Gastroesophageal sphincter (tissue), 3 donors: ENCODE measurements at regions not wholly inside any gene's neighbourhood (a gene's known extent, or its start where the extent isn't known, plus 50 kb on each side); places are given as distances from the start of the nearest gene placed in this dataset.

Experiments used
- POLR2A ChIP-seq, 2 donors: fragments of 450-650 bp; IDR thresholded peaks; one replicate each; pipeline ENCODE4 v1.6.1; 2017; ENCODE audit warnings: antibody characterized with exemption in 2 of 2, mild to moderate bottlenecking in 2 of 2, moderate library complexity in 1 of 2
- POLR2AphosphoS5 ChIP-seq: sonication (generic); formaldehyde crosslinking; IDR thresholded peaks from one replicate; pipeline ENCODE4 v1.6.1; 2017; ENCODE audit warnings: antibody characterized with exemption
- TF ChIP-seq, protein P1 (sequence below), 4 experiments: fragments of 200-600 bp in 2 of 4; fragments of 450-650 bp in 2 of 4; sonication (generic) in 1 of 4; IDR thresholded peaks; one replicate each; pipeline ENCODE4 v1.5.1; 2017 to 2019; ENCODE audit warnings: antibody characterized with exemption in 4 of 4, mild to moderate bottlenecking in 2 of 4, moderate library complexity in 2 of 4

DNA sequence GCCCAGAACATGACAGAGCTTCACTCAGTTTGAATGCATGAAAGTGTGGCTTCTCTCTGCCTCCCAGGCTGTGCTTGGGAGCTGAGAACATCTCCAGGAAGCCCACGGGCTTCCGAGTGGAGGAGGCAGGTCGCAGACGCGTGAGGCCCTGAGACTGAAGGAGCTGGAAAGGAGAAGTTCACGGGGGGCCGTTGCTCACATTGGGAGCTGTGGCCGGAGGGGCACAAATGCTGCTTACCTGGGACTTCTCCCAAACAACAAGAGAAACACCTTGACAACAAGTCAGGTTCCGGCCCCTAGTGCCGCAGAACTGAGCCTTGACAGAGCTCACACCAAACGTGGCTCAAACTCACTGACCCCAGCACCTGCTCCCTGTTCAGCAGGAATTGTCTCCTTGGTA is 207.0 kb downstream of the BRD1 start:
- TF ChIP-seq, protein P1, sequence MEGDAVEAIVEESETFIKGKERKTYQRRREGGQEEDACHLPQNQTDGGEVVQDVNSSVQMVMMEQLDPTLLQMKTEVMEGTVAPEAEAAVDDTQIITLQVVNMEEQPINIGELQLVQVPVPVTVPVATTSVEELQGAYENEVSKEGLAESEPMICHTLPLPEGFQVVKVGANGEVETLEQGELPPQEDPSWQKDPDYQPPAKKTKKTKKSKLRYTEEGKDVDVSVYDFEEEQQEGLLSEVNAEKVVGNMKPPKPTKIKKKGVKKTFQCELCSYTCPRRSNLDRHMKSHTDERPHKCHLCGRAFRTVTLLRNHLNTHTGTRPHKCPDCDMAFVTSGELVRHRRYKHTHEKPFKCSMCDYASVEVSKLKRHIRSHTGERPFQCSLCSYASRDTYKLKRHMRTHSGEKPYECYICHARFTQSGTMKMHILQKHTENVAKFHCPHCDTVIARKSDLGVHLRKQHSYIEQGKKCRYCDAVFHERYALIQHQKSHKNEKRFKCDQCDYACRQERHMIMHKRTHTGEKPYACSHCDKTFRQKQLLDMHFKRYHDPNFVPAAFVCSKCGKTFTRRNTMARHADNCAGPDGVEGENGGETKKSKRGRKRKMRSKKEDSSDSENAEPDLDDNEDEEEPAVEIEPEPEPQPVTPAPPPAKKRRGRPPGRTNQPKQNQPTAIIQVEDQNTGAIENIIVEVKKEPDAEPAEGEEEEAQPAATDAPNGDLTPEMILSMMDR (IDR thresholded peaks at IDR 0.05) = no peak
- no peak for TF ChIP-seq POLR2A (IDR thresholded peaks at IDR 0.05)
- TF ChIP-seq POLR2AphosphoS5 = no peak
